ENCODE measurements at regions not wholly inside any gene's neighbourhood (a gene's known extent, or its start where the extent isn't known, plus 50 kb on each side); places are given as distances from the start of the nearest gene placed in this dataset.

DNA sequence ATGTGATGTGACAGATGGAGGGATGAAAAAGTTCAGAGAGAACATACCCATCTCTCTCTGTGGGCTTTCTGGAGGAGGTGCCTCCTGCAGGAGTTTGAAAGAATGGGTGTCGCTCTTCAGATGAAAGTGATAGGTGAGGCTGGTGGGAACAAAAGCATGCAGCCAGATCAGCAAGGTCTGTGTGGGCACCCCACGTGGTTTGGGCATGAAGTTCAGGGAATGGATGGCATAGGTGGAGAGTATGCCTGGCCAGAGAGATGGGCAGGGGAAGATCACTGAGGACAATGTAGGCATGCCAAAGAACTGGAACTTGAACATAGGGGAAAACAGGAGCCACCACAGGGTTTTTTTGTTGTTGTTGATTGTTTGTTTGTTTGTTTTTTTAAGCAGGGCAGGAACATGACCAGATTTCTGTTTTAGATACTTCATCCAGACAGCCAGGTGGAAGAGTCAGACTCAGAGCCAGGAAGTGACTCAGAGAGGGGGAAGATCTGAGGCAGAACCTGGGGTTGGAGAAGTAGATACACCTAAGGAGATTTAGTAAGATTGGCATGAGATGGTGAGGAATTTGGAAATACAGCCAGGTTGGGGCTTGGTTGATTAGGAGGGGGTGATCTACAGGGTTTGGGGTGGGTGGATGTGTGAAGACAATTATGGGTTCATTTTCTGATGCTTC, 64.8 kb upstream of the CLSTN2 start:
- H3K4me3 ChIP-seq (ENCODE audit: low read depth, low read length): no peak overlapping the region
- no peak for DNase-seq (ENCODE audit: low read depth)
- TF ChIP-seq, protein P1, sequence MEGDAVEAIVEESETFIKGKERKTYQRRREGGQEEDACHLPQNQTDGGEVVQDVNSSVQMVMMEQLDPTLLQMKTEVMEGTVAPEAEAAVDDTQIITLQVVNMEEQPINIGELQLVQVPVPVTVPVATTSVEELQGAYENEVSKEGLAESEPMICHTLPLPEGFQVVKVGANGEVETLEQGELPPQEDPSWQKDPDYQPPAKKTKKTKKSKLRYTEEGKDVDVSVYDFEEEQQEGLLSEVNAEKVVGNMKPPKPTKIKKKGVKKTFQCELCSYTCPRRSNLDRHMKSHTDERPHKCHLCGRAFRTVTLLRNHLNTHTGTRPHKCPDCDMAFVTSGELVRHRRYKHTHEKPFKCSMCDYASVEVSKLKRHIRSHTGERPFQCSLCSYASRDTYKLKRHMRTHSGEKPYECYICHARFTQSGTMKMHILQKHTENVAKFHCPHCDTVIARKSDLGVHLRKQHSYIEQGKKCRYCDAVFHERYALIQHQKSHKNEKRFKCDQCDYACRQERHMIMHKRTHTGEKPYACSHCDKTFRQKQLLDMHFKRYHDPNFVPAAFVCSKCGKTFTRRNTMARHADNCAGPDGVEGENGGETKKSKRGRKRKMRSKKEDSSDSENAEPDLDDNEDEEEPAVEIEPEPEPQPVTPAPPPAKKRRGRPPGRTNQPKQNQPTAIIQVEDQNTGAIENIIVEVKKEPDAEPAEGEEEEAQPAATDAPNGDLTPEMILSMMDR (IDR thresholded peaks at IDR 0.05; ENCODE audit: insufficient read depth, low read length): no peak

DNA sequence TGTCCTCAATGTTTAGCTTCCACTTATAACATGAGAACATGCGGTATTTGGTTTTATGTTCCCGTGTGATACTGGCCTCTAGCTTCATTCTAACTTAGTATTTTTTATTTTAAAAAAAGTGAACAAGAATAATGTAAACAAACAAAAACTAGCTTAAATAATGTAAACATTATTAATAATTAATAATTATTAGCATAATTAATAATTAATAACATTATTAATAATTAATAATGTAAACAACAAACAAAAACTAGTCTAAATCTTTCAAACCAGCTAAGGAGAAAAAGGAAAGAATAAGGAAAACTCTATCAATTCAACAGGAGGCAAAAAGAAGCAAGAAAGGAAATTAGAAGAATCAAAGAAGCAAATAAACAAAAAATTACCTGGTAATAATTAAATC, 66.2 kb upstream of the CLSTN2 start:
- H3K4me3 ChIP-seq (ENCODE audit: low read depth, low read length): no peak overlapping the region
- TF ChIP-seq, protein P1 (IDR thresholded peaks at IDR 0.05; ENCODE audit: insufficient read depth, low read length): no peak
- DNase-seq (ENCODE audit: low read depth): no peak

DNA sequence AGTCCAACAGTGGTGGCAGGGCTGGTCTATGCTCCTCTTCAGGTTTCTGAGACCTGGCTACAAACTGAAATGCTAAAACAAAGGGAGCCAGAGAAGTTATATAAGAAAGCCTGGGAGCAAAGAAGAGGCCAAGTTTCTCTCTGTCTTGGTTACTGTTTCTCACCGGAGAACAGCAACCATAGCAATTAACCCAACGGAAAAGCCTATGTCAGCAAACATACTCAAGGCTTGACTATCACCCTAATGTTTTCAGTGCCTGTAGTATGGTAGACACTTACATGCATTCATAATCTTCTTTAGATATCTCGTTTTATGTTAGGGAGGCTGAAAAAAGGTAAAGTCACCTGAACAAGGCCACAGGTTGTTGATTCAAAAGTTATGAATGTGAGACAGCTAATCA, 86.3 kb upstream of the CLSTN2 start:
- DNase-seq (ENCODE audit: low read depth): no peak
- TF ChIP-seq, protein P1 (IDR thresholded peaks at IDR 0.05; ENCODE audit: insufficient read depth, low read length): no peak
- H3K4me3 ChIP-seq (ENCODE audit: low read depth, low read length): no peak overlapping the region

DNA sequence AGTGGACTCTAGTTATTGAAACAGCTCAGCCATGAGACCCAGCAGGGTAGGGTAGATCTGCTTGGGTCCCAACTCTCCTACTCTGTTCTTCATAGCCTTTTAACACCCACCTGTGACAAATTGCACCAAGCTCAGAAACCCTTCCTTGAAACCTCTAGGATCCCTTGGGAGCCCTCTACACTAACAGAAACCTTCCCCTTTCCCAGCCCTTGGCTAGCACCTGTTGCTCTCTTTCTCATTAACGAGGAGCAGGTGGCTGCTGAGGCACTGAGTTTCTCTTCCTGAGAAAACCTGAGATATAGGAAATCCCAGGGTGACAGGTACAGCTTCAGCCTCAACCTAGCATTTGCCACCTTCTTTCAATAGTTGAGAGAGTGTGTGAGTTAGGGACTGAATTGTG, 88.3 kb upstream of the CLSTN2 start:
- TF ChIP-seq, protein P1 (IDR thresholded peaks at IDR 0.05; ENCODE audit: insufficient read depth, low read length): no peak

DNA sequence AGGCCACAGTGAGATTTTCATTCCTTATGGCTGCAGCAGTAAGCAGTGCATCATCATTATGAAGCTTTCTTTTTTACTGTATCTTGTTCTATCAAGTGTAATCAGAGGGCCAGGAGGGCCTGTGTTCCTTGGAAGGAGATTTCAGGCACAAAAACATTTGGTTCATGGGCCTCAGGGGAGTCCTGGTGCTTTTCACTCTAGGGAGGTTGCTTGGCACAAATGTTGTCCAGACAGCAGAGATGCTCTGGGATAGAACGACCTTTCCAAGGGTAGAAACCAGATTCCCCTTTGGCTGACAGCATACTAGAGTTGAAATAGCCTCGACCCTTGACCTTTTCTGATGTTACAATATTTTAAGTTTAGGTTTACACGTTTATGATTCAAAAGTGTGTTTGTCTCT, 95.3 kb upstream of the CLSTN2 start:
- TF ChIP-seq, protein P1 (IDR thresholded peaks at IDR 0.05; ENCODE audit: insufficient read depth, low read length): no peak

More for the DNA sequence above, 88.3 kb upstream of the CLSTN2 start:
- H3K4me3 ChIP-seq (ENCODE audit: low read depth, low read length): no peak overlapping the region
- no peak for DNase-seq (ENCODE audit: low read depth)

DNA sequence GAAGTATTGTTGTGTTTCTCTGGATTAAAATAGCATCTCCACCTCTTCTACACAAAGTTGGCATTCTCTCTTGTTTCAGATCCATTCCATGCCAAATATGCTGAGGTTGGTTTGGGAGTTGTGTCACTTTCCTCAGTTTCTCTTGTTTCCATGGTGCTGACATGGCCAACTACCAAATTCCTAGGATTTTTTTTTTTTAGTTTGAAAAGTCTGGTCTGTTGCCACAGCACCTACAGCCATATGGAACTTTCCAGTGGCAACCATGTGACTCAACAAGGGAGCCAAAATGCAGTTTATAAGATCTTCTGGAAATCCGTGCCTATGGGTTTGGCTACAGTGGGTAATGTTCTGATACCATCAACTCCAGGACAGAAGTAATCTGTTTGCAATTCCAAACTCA, 96.0 kb upstream of the CLSTN2 start:
- no peak overlapping the region for H3K4me3 ChIP-seq (ENCODE audit: low read depth, low read length)
- TF ChIP-seq, protein P1 (IDR thresholded peaks at IDR 0.05; ENCODE audit: insufficient read depth, low read length): no peak
- DNase-seq (ENCODE audit: low read depth): no peak

More for the DNA sequence above, 95.3 kb upstream of the CLSTN2 start:
- no peak overlapping the region for H3K4me3 ChIP-seq (ENCODE audit: low read depth, low read length)
- DNase-seq (ENCODE audit: low read depth): no peak

All from fibroblast of the aortic adventitia (primary cell).